Esophagus muscularis mucosa (tissue), 4 donors: ENCODE measurements at regions not wholly inside any gene's neighbourhood (a gene's known extent, or its start where the extent isn't known, plus 50 kb on each side); places are given as distances from the start of the nearest gene placed in this dataset.

Experiments
- DNase-seq: peaks from one replicate; pipeline ENCODE4 v3.0.0-alpha.2; 2017; ENCODE audit errors: extremely low spot score
- H3K27ac ChIP-seq, 4 donors: fragments of 200-600 bp; sonication (generic); replicated peaks in 1 of 4; 1 replicate in 3 of 4; 2 replicates in 1 of 4; pipeline ENCODE4 v1.5.1; 2016 to 2019; ENCODE audit warnings: mild to moderate bottlenecking in 1 of 4
- H3K27me3 ChIP-seq, 4 donors: fragments of 200-600 bp; sonication (generic); one replicate each; pipeline versions ENCODE4 v1.5.1 to v1.6.0; 2016 to 2019
- H3K36me3 ChIP-seq, 4 donors: fragments of 200-600 bp; sonication (generic); one replicate each; pipeline ENCODE4 v1.5.1; 2016 to 2019
- H3K4me1 ChIP-seq, 4 donors: fragments of 200-600 bp; sonication (generic); one replicate each; pipeline ENCODE4 v1.5.1; 2016 to 2019
- H3K4me3 ChIP-seq, 4 donors: fragments of 200-600 bp; sonication (generic); 1 replicate in 2 of 4; 2 replicates in 2 of 4; pipeline ENCODE4 v1.5.1; 2016 to 2019; ENCODE audit warnings: mild to moderate bottlenecking in 4 of 4, moderate library complexity in 1 of 4
- H3K9me3 ChIP-seq, 4 donors: fragments of 200-600 bp; sonication (generic); 1 replicate in 3 of 4; 2 replicates in 1 of 4; pipeline ENCODE4 v1.5.1; 2016 to 2019
- CTCF ChIP-seq, 3 experiments: fragments of 200-600 bp in 2 of 3; fragments of 450-650 bp in 1 of 3; sonication (generic) in 2 of 3; IDR thresholded peaks; one replicate each; pipeline ENCODE4 v1.5.1; 2017 to 2019; ENCODE audit warnings: antibody characterized with exemption in 3 of 3, mild to moderate bottlenecking in 2 of 3, moderate library complexity in 1 of 3
- EP300 ChIP-seq: sonication (generic); formaldehyde crosslinking; IDR thresholded peaks from one replicate; pipeline ENCODE4 v1.6.1; 2017; ENCODE audit warnings: antibody characterized with exemption
- POLR2A ChIP-seq: fragments of 450-650 bp; IDR thresholded peaks from one replicate; pipeline ENCODE4 v1.6.1; 2017; ENCODE audit warnings: antibody characterized with exemption, moderate library complexity, mild to moderate bottlenecking, low read depth
- POLR2AphosphoS5 ChIP-seq, 2 donors: sonication (generic); formaldehyde crosslinking; IDR thresholded peaks; one replicate each; pipeline ENCODE4 v1.6.1; 2017; ENCODE audit warnings: antibody characterized with exemption in 2 of 2
- WGBS: methylation state at CpG from one replicate; pipeline ENCODE4 v1.1.5; 2018; 5-methylcytosine and 5-hydroxymethylcytosine counted together
- intact Hi-C: fragments of 100-400 bp; cut with DNase I; formaldehyde crosslinking; loops from one replicate; pipeline ENCODE4 v1.15.1; 2023

DNA sequence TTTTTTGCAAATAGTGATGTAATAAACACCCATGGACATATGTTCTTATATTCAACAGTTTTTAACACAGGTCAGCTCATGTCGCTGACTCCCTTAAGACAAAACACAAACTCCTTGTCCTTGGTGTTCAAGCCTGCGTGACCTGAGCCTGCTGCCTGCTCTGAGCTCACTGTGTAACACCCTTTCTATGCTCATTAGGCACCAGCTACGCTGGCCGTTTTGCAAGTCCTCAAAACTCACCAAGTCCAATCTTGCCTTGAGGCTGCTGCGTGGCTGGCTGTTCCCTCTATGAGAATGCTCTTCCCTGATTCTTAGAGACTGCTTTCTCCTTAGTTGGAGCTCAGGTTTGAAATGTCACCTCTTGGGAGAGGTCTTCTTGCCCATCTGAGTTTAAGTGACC is 100.5 kb upstream of the GLI2 start:
- Histone ChIP-seq H3K4me1 (peaks cover 0 to 6% (median 0%) of the 10 kb centered on the region in 4 donors), H3K4me3 (no peak overlapping the region), H3K27me3 (no peaks in the 10 kb centered on the region), H3K27ac (no peak overlapping the region), H3K36me3 (no peaks in the 10 kb centered on the region), H3K9me3 (no peaks in the 10 kb centered on the region)
- TF ChIP-seq POLR2A (no peak), POLR2AphosphoS5 (IDR thresholded peaks at IDR 0.05) (no peak), EP300 (no peak), CTCF (IDR thresholded peaks at IDR 0.05) (no peak)
- WGBS = 100% methylated on average over 5 of the region's 5 CpGs
- intact Hi-C loops = no loop called here
- no peak for DNase-seq

GRCh38 chr2:120637847-120638246 is 97.8 kb upstream of the GLI2 start:
- Histone ChIP-seq H3K36me3 (no peaks in the 10 kb centered on the region), H3K27me3 (no peaks in the 10 kb centered on the region), H3K9me3 (no peaks in the 10 kb centered on the region), H3K4me1 (peaks cover 0 to 5% (median 0%) of the 10 kb centered on the region in 4 donors), H3K27ac (no peak overlapping the region), H3K4me3 (no peak overlapping the region)
- no peak for TF ChIP-seq CTCF (IDR thresholded peaks at IDR 0.05)
- no peak for TF ChIP-seq POLR2AphosphoS5 (IDR thresholded peaks at IDR 0.05)
- no peak for TF ChIP-seq EP300
- no peak for TF ChIP-seq POLR2A
- intact Hi-C loops = no loop called here
- 92% methylated on average over 5 of the region's 5 CpGs for WGBS
- no peak for DNase-seq

DNA sequence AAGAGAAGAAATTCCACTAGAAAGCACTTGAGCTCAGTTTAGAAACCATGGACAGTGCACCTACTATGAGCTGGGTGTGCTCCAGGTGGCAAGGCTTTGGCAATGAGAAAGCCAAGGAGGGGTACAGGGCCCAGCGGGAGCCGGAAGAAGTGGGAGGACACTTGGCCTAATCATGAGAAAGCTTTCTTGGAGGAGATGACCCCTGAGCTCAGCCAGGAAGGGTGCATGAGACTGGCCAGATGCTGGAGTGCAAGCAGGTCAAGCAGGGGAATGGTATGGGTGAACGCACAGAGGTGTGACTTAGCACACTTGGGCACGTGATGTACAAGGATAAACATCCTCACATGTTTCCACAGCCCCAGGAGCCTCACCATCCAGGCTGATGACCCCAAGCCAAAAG is 97.2 kb upstream of the GLI2 start:
- 88% methylated on average over 3 of the region's 4 CpGs for WGBS
- intact Hi-C loops = no loop called here
- Histone ChIP-seq H3K36me3 (no peaks in the 10 kb centered on the region), H3K27ac (no peak overlapping the region), H3K9me3 (no peaks in the 10 kb centered on the region), H3K27me3 (no peaks in the 10 kb centered on the region), H3K4me3 (no peak overlapping the region), H3K4me1 (no peaks in the 10 kb centered on the region)
- DNase-seq = no peak
- no peak for TF ChIP-seq CTCF (IDR thresholded peaks at IDR 0.05)
- TF ChIP-seq EP300 = no peak
- no peak for TF ChIP-seq POLR2AphosphoS5 (IDR thresholded peaks at IDR 0.05)

DNA sequence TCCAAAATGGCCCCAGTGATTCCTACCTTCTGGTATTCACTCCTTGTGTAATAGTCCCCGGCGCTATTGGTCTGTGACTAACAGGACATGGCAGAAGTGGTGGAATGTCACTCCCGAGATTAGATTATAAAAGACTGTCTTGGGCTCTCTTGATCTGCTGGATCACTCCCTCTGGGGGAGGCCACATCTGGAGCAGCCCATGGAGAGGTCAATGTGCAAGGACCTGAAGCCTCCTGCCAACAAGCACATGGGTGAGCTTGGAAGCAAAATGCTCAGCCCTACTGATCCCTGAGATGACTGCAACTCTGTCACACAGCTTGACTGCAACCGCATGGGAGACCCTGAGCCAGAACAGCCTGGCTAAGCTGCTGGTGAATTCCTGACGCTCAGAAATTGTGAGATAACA is 94.3 kb upstream of the GLI2 start:
- Histone ChIP-seq H3K4me3 (no peak overlapping the region), H3K27ac (no peak overlapping the region), H3K9me3 (no peaks in the 10 kb centered on the region), H3K4me1 (no peaks in the 10 kb centered on the region), H3K36me3 (no peaks in the 10 kb centered on the region), H3K27me3 (no peaks in the 10 kb centered on the region)
- no peak for DNase-seq
- 88% methylated on average over 5 of the region's 5 CpGs for WGBS
- intact Hi-C loops = no loop called here
- TF ChIP-seq CTCF (IDR thresholded peaks at IDR 0.05) = no peak
- TF ChIP-seq POLR2AphosphoS5 (IDR thresholded peaks at IDR 0.05) = no peak
- no peak for TF ChIP-seq POLR2A
- no peak for TF ChIP-seq EP300

DNA sequence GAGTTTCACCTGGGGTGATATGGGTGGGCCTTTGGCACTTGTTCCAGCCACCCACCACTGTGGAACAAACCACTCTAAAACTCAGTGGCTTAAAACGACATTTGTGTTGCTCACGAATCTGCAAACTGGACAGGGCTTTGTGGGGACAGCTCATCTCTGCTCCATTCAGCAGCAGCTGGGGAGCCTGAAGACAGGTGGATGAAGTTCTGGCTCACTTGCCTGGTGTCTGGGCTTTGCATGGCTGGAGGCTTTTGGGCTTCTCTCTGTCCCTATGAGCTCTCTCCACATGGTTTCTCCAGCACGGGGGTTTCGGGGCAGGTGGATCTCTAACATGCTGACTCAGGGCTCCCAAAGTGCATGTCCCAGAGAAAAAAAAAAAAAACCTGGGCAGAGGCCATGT is 93.0 kb upstream of the GLI2 start:
- TF ChIP-seq POLR2AphosphoS5 (IDR thresholded peaks at IDR 0.05) (no peak), EP300 (no peak), POLR2A (no peak), CTCF (IDR thresholded peaks at IDR 0.05) (no peak)
- Histone ChIP-seq H3K9me3 (no peaks in the 10 kb centered on the region), H3K4me1 (no peaks in the 10 kb centered on the region), H3K4me3 (no peak overlapping the region), H3K36me3 (no peaks in the 10 kb centered on the region), H3K27me3 (no peaks in the 10 kb centered on the region), H3K27ac (no peak overlapping the region)
- DNase-seq = no peak
- intact Hi-C loops = no loop called here
- WGBS = 94% methylated on average over 4 of the region's 4 CpGs
